ENCODE measurements at regions not wholly inside any gene's neighbourhood (a gene's known extent, or its start where the extent isn't known, plus 50 kb on each side); places are given as distances from the start of the nearest gene placed in this dataset.
A peak's percentile ranks its signal among the peaks of the same experiment; 100 is the strongest.

DNA sequence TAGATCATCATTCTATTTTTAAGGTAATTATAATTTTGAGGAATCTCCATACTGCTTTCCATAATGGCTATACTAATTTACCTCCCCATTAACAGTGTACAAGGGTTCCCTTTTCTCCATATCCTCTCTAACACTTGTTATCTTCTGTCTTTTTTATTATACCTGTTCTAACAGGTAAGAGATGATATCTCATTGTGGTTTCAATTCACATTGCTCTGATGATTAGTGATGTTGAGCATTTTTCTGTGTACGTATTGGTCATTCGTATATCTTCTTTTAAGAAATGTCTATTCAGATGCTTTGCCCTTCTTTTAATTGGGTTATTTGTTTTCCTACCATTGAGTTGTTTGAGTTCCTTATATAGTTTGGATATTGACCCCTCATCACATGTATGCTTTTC is 81.6 kb upstream of the SCAF8 start:
- peaks cover 3% of the 10 kb centered on the region for H3K9me3 Mint-ChIP-seq (ENCODE audit: low read depth)
- no peak overlapping the region for H3K4me3 Mint-ChIP-seq (ENCODE audit: unreplicated experiment)
- H3K4me1 Mint-ChIP-seq (ENCODE audit: low read depth): peaks cover 35% of the 10 kb centered on the region
- no peaks in the 10 kb centered on the region for H3K27me3 Mint-ChIP-seq (ENCODE audit: low read depth)
- H3K27ac Mint-ChIP-seq (ENCODE audit: unreplicated experiment): no peak overlapping the region
- H3K36me3 Mint-ChIP-seq (ENCODE audit: low read depth): no peaks in the 10 kb centered on the region
- DNase-seq (ENCODE audit: low spot score): no peak
- no peak for TF ChIP-seq CTCF (IDR thresholded peaks at IDR 0.05)

GRCh38 chr6:154653385-154653784 is 79.8 kb upstream of the SCAF8 start:
- peaks cover 3% of the 10 kb centered on the region for H3K9me3 Mint-ChIP-seq (ENCODE audit: low read depth)
- H3K27ac Mint-ChIP-seq (ENCODE audit: unreplicated experiment): peak overlapping the region; percentile 98
- no peak for DNase-seq (ENCODE audit: low spot score)
- no peaks in the 10 kb centered on the region for H3K36me3 Mint-ChIP-seq (ENCODE audit: low read depth)
- TF ChIP-seq CTCF (IDR thresholded peaks at IDR 0.05): no peak
- H3K4me1 Mint-ChIP-seq (ENCODE audit: low read depth): peaks cover 35% of the 10 kb centered on the region
- no peaks in the 10 kb centered on the region for H3K27me3 Mint-ChIP-seq (ENCODE audit: low read depth)
- peak overlapping the region; percentile 59 for H3K4me3 Mint-ChIP-seq (ENCODE audit: unreplicated experiment)

DNA sequence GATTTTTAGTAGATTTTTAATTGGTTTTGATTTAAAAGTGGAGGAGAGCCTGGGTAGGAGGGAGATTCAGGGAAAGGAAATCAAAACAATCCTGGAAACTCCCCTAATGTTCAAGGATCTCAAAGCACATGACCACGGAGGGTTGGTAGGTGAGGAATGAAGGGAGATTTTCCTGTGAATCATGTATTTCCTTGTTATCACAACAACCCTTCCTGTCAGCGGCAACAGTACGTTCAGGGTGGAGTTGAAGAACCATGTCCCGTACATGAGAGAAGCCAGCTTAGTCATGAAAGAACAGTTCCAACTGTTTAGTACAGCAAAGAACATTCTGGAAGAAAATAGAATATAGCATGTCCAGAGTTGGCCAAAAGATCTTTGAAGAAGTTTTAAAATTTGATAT is 79.4 kb upstream of the SCAF8 start:
- peaks cover 32% of the 10 kb centered on the region for H3K4me1 Mint-ChIP-seq (ENCODE audit: low read depth)
- H3K27ac Mint-ChIP-seq (ENCODE audit: unreplicated experiment): peak overlapping the region; percentile 98
- H3K4me3 Mint-ChIP-seq (ENCODE audit: unreplicated experiment): peak overlapping the region; percentile 59
- no peak for TF ChIP-seq CTCF (IDR thresholded peaks at IDR 0.05)
- DNase-seq (ENCODE audit: low spot score): no peak
- H3K36me3 Mint-ChIP-seq (ENCODE audit: low read depth): no peaks in the 10 kb centered on the region
- H3K27me3 Mint-ChIP-seq (ENCODE audit: low read depth): no peaks in the 10 kb centered on the region
- H3K9me3 Mint-ChIP-seq (ENCODE audit: low read depth): peaks cover 3% of the 10 kb centered on the region

- no peaks in the 10 kb centered on the region for H3K27me3 Mint-ChIP-seq (ENCODE audit: low read depth)
- H3K4me1 Mint-ChIP-seq (ENCODE audit: low read depth): peaks cover 18% of the 10 kb centered on the region
- H3K4me3 Mint-ChIP-seq (ENCODE audit: unreplicated experiment): no peak overlapping the region
- no peaks in the 10 kb centered on the region for H3K9me3 Mint-ChIP-seq (ENCODE audit: low read depth)
- H3K36me3 Mint-ChIP-seq (ENCODE audit: low read depth): no peaks in the 10 kb centered on the region
- no peak for DNase-seq (ENCODE audit: low spot score)
- TF ChIP-seq CTCF (IDR thresholded peaks at IDR 0.05): no peak
- H3K27ac Mint-ChIP-seq (ENCODE audit: unreplicated experiment): no peak overlapping the region
These were observed 76.6 kb upstream of the SCAF8 start for GRCh38 chr6:154656660-154657059.

DNA sequence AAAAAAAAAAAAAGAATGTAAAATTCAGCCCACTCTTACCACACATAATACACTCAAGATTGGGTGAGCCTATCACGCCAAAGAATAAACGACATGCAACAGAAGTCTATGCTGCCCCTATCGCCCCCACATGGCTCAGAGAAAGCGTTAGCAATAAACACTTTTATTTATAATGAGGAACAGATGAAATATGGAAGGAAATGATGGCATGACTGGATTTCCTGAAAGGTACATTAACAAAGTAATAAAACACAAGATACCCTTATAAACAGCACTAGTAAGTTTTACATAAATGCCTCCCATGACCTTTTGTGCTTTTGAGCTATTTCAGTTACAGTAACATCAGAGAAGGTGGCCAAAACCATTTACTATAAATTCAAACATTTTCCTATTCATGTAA is 71.4 kb upstream of the SCAF8 start:
- H3K27ac Mint-ChIP-seq (ENCODE audit: unreplicated experiment): no peak overlapping the region
- no peak for DNase-seq (ENCODE audit: low spot score)
- no peaks in the 10 kb centered on the region for H3K9me3 Mint-ChIP-seq (ENCODE audit: low read depth)
- H3K4me3 Mint-ChIP-seq (ENCODE audit: unreplicated experiment): no peak overlapping the region
- no peaks in the 10 kb centered on the region for H3K27me3 Mint-ChIP-seq (ENCODE audit: low read depth)
- TF ChIP-seq CTCF (IDR thresholded peaks at IDR 0.05): peak; percentile 14
- H3K4me1 Mint-ChIP-seq (ENCODE audit: low read depth): peaks cover 6% of the 10 kb centered on the region
- H3K36me3 Mint-ChIP-seq (ENCODE audit: low read depth): no peaks in the 10 kb centered on the region
